MCF 10A (cell line): ENCODE measurements at regions not wholly inside any gene's neighbourhood (a gene's known extent, or its start where the extent isn't known, plus 50 kb on each side); places are given as distances from the start of the nearest gene placed in this dataset.

Source experiments
- BruUV-seq: library from RNA; stranded (reverse); fragments of 400-500 nt; replicated peaks from 2 replicates; lab custom pipeline; 2021; lab: Mats Ljungman, UMichigan
- CTCF ChIA-PET: fragments of 300-600 bp; sonication (Branson Sonifier 250); formaldehyde crosslinking; extraction: SDS; loops from one replicate; lab custom pipeline; 2021; ENCODE audit warnings: antibody characterized with exemption, inconsistent platforms; lab: Yijun Ruan, JAX
- POLR2A ChIA-PET: fragments of 300-600, 350-650 bp; sonication (Branson Sonifier 250); formaldehyde crosslinking; extraction: SDS; loops from one replicate; lab custom pipeline; 2020; ENCODE audit warnings: antibody characterized with exemption, inconsistent platforms; lab: Yijun Ruan, JAX
- DNase-seq: peaks from one replicate; pipeline ENCODE4 v3.0.0-alpha.2; 2018; ENCODE audit not compliant: unreplicated experiment
- H3K27ac Mint-ChIP-seq: one replicate; pipeline ENCODE4 v1.8.0; 2022; ENCODE audit warnings: mild to moderate bottlenecking, low read depth, mixed read lengths; ENCODE audit not compliant: unreplicated experiment
- H3K27me3 Mint-ChIP-seq: one replicate; pipeline ENCODE4 v1.8.0; 2022; ENCODE audit warnings: mixed read lengths; ENCODE audit not compliant: insufficient read depth, unreplicated experiment
- H3K36me3 Mint-ChIP-seq: one replicate; pipeline ENCODE4 v1.8.0; 2022; ENCODE audit warnings: mild to moderate bottlenecking, moderate library complexity, mixed read lengths; ENCODE audit not compliant: insufficient read depth, unreplicated experiment
- H3K4me1 Mint-ChIP-seq: one replicate; pipeline ENCODE4 v1.8.0; 2022; ENCODE audit warnings: mixed read lengths; ENCODE audit not compliant: insufficient read depth, unreplicated experiment
- H3K4me3 Mint-ChIP-seq: one replicate; pipeline ENCODE4 v1.8.0; 2022; ENCODE audit warnings: mild to moderate bottlenecking, moderate library complexity, mixed read lengths; ENCODE audit not compliant: unreplicated experiment
- H3K9me3 Mint-ChIP-seq: one replicate; pipeline ENCODE4 v1.8.0; 2022; ENCODE audit warnings: mixed read lengths; ENCODE audit not compliant: unreplicated experiment
- CTCF ChIP-seq: fragments of 200-600 bp; IDR thresholded peaks from one replicate; pipeline ENCODE4 v1.8.0; 2022; ENCODE audit warnings: antibody characterized with exemption, mild to moderate bottlenecking; ENCODE audit not compliant: unreplicated experiment
- intact Hi-C: fragments of 100-400 bp; cut with micrococcal nuclease; formaldehyde crosslinking; loops from 2 replicates; pipeline ENCODE4 v1.14.1; 2022

DNA sequence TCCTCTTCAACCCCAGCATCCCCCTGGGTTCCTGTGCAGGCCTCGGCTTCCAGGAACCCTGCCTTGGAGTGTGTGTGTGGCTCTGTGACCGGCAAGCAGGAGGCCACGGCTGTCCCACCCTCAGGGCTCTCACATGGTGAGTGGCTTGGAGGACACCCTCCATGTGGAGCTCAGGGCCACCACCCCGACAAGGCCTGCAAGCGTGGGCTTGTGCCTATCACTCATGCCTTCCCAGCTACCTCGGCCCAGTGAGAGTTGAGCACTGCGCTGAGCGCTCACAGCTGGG lies 76.7 kb downstream of the DACT2 start:
- Mint-ChIP-seq H3K9me3 (no peaks in the 10 kb centered on the region), H3K27ac (no peak overlapping the region), H3K27me3 (peaks cover 73% of the 10 kb centered on the region), H3K36me3 (no peaks in the 10 kb centered on the region), H3K4me1 (peaks cover 5% of the 10 kb centered on the region), H3K4me3 (no peak overlapping the region)
- intact Hi-C loops, result no loop called here
- CTCF ChIA-PET, result no interaction called here
- no peak for DNase-seq
- no TSS peak for BruUV-seq
- POLR2A ChIA-PET, result no interaction called here
- TF ChIP-seq CTCF, result no peak

- H3K4me1 Mint-ChIP-seq, result peaks cover 5% of the 10 kb centered on the region
- H3K27me3 Mint-ChIP-seq, result peaks cover 67% of the 10 kb centered on the region
- H3K27ac Mint-ChIP-seq, result no peak overlapping the region
- no peak for TF ChIP-seq CTCF
- H3K36me3 Mint-ChIP-seq, result no peaks in the 10 kb centered on the region
- no peak overlapping the region for H3K4me3 Mint-ChIP-seq
- ChIA-PET POLR2A (no interaction called here), CTCF (interaction anchor here (0.6 kb wide), 1 partner anchor 29 kb away, joined by 3 read pairs; no protein-coding TSS in a partner anchor)
- BruUV-seq, result no TSS peak
- no peak for DNase-seq
- intact Hi-C loops, result no loop called here
- no peaks in the 10 kb centered on the region for H3K9me3 Mint-ChIP-seq
These were observed 77.3 kb downstream of the DACT2 start for GRCh38 chr6:168242111-168242939.

DNA sequence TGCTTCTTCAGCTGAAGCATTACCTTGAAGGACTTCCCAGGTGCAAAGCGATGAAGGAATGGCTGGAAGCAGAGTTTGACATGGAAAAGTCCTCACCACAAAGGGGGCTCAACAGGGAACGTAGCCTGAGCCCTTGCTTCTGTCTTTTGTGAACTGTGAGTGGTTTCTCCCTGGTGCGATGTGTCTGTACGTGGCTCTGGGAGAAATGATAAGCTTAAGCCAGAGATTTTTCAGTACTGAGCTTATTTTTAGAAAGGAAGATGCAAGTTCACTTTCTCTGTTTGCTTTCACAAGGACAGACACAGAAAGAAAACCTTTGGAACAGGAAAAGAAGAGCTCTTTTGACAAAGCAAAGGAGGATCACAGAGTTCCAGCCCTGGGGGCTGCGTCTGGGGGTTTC lies 79.4 kb downstream of the DACT2 start:
- H3K9me3 Mint-ChIP-seq, result no peaks in the 10 kb centered on the region
- no peak for DNase-seq
- H3K4me1 Mint-ChIP-seq, result peaks cover 5% of the 10 kb centered on the region
- intact Hi-C loops, result no loop called here
- H3K27ac Mint-ChIP-seq, result no peak overlapping the region
- TF ChIP-seq CTCF, result no peak
- peaks cover 50% of the 10 kb centered on the region for H3K27me3 Mint-ChIP-seq
- CTCF ChIA-PET, result no interaction called here
- no peak overlapping the region for H3K4me3 Mint-ChIP-seq
- no TSS peak for BruUV-seq
- POLR2A ChIA-PET, result no interaction called here
- no peaks in the 10 kb centered on the region for H3K36me3 Mint-ChIP-seq

DNA sequence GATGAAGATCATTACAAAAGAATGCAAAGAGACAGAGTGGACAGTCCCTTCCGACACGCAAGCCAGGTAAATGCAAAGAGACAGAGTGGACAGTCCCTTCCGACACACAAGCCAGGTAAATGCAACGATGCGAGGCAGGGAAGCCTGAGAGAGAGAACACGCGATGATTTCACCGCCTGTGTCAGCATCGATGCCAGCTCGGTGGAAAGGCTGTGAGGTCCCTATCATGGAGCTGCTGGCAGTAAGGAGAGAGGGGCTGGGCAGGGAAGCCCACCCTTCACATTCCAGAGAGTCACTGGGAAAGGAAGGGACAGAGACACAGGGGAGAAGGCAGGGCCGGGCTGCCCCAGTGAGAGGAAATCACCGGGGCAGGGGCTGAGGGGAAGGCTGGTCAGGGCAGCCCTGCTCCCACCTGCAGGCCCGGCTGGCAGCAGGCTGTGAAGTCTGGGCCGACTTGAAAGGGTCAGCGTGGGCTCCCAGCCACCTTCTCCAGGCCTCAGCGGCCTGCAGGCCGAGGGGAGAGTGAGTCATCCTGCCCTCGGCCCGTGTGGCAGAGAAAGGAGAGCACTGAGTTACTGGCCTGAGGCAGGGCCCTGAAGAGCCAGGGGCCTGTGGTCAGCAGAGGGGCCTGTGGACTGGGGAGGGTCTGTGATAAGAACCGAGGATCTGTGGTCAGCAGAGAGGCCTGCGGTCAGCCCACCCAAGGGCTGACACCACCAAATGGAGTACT lies 80.4 kb downstream of the DACT2 start:
- peak; percentile 14 for DNase-seq
- CTCF ChIA-PET, result no interaction called here
- Mint-ChIP-seq H3K4me1 (peaks cover 5% of the 10 kb centered on the region), H3K27me3 (peaks cover 40% of the 10 kb centered on the region), H3K36me3 (no peaks in the 10 kb centered on the region), H3K9me3 (no peaks in the 10 kb centered on the region), H3K4me3 (no peak overlapping the region), H3K27ac (no peak overlapping the region)
- BruUV-seq, result no TSS peak
- intact Hi-C loops, result no loop called here
- POLR2A ChIA-PET, result no interaction called here
- no peak for TF ChIP-seq CTCF
